ENCODE measurements at regions not wholly inside any gene's neighbourhood (a gene's known extent, or its start where the extent isn't known, plus 50 kb on each side); places are given as distances from the start of the nearest gene placed in this dataset.

DNA sequence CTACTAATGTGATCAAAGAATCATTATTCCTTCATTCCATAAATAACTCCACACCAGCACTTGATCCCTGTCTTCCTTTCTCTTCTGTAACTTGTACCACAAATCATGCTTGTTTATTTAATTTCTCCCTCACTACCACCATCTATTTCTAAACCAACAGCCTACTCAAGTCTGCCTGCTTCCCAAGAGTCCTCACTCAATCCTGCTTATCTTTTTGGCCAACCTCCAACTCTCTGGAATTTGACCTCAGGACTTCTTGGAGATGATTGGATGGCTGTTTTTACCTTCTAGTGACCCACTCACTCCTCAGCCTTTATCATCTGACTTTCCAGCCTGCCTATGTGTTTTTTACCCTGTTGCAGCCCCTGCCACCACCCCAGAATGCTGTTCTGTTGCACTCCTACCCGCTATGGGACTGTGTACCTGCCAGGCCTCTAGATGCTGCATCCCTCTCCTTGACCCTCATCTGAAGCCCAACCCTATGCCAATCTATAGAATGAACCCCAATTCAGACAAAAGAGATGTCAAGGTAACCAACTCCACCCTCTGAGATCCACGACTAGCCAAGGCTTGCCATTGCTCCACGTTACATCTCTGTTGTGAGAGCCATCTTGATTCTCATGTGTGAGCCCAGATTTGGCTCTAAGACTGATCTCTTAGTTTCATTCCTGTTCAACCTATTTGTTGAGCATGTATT lies 150.2 kb upstream of the PLEKHG7 start:
- DNase-seq = no peak

DNA sequence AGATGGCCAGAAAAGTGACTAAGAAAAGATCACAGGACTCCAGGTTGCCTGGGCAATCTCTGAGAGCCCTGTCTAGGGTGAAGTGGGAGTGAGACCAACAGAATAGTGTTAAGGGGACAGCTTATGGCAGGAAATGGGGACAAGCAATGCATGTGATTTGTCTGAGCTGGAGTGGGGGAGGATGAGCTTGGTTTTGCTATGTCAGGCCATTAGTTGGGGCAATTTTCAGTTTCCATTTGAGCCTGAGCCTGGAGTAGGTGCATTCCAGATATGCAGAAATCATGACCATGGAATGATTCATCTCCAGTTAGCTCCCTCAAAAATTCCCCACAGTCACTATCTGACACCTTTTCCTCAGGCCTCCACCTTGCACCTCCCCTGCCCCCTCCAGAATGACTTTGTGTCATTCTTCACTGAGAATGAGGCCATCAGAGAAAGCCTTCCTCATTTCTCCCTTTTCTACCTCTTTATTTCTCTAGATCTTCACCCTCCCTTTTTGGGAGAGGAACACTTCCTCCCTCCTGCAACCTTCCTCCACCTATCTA lies 150.9 kb upstream of the PLEKHG7 start:
- no peak for DNase-seq

DNA sequence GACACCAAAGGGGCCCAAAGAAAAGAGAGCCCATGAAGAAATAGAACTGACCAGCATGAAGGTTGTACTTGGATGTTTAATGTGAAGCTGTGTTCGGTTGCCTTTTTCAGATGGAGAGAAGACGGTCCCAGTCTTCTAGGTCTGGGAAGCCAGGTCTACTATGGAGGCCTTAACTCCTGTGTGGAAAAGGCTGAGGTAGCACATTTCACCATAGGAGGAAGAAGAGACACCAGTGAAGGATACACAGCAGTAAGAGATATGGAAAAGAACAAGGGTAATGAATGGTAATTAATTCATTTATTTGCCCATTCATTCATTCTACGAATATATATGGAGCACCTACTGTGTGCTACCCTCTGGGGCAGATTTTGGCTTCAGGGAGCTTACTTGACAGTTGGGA lies 151.6 kb upstream of the PLEKHG7 start:
- no peak for DNase-seq

DNA sequence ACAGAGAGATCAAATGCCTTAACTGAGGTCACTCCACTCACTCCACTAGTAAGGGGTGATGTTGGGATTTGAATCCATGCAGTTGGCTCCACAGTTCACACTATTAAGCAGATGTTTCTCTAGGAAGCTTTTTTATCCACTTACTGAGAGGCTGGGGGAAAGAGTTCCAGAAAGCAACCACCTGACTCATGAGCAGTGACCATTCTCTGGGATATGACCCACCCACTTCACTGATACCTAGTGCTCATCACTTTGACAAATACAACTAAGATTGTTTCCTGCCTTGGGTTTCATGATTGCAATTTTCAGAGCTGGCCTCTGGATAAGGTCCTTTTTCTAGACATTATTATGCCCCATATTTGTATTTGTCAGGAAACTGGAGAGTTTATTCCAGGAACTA lies 152.1 kb upstream of the PLEKHG7 start:
- no peak for DNase-seq

DNA sequence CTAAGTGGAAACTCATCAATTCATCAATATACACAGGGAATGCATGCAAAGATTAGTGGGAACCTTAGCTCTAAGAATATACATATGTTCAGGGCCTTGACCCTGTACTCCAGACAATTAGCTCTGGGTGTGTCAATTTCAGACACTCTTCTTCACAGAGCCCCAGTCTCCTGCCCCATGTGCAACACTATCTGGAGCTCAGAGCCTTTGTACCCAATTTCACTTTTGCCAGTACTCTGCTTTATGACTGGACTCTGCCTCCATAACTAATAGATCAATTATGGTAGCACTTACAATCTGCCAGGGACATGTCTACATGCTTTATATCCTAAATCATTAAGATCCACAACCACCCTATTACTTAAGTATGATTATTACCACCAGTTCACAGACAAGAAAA lies 152.5 kb upstream of the PLEKHG7 start:
- no peak for DNase-seq

DNA sequence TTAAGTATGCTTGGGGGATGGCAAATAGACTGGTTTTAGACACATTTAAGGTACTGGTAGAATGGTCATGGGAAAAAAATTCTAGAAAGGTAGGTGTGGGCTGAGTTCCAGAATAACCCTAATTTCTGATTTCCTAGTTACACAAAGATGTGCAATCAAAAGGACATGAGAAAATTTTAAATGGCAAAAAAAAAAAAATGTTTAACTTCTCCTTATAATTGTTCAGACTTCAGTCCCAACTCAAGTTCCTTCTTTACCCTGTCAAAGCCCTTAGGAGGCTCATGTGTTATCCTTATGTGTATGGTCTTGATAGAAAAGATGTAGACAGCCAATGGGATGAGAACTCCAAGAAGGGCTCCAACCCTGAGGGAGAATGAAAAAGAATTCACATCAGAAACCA lies 153.3 kb upstream of the PLEKHG7 start:
- no peak for DNase-seq

DNA sequence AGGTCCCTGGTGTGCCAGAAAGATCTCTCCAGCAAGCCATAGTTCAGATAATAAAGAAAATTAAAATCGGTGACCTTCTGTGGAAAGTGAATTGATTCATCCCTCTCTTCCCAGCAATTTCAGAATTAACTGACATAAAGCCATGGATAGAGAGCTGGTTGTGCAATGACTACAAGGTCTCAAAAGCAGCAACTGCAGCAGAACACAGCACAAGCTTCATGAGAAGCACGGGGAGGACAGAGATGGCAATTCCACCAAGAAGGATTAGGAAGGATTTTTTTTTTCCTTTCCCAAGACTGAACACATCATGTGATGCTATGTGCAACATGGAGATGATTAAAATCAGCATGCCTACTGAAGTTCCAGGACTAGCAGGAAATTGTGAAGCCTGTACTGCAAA lies 154.9 kb upstream of the PLEKHG7 start:
- DNase-seq = no peak

DNA sequence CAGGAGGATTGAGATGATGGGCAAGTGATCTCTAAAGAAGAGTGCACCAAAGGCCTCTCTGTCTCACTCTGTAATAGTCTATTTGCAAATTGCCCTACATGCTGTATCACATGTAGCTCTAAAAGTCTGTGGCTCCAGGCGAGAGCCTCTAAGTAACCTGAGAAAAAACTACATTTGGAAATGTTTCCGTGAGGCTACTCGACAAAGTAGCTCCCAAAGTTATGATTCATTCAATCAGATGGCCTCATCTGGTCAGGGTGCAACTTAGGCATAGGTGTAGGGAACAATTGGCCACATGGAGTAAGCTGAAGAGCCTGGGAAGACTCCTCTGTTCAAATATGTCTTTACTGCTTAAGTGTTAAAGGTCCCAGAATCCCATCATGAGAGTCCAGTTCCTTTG lies 155.4 kb upstream of the PLEKHG7 start:
- no peak for DNase-seq

DNA sequence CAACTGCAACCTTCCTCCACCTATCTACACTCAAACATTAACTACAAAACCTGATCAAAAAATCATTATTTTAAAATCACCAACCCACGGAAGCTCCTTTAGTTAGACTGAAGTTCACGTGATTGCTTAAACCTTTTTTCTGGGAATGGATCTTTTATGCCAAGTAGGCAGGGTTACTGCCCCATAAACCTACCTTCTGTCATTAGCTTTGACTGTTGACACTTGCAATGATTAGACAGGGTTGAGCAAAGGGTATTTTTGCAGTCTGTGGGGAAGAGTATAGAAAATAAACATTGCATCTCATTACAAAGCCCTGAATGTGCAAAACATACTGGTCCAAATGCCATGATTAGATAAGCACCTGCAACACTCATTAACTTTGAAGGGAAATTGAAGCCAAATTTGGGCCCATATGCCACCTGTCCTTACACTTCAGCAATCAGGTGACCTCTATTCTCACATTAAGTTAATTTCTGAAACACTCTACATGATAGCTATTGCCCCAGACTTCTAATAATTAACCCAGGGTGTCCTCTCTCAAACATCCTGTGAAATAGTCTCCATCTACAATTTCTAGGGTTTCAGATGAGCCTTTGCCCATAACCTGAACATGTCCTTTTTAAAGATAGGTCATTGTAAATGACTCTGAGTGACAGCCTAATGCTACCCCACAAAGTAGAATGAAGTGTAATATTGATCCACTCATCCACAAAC lies 156.0 kb upstream of the PLEKHG7 start:
- no peak for DNase-seq

DNA sequence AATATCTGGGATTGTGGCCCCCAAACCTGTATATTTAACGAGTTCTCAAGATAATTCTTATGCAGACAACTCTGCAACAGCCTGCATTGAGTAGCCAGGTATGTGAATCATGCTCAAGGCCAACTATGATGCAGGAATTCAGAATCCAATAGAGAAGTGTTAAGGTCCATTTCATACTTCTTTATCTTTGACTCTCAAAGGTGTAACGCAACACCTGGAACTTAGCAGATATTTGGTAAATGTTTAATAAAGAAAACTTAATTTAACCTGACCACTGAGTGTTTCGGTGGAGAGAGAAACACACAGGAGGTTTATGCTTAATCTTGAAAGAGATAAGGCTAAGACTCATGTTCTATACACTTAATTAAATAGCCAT lies 156.5 kb upstream of the PLEKHG7 start:
- no peak for DNase-seq

DNA sequence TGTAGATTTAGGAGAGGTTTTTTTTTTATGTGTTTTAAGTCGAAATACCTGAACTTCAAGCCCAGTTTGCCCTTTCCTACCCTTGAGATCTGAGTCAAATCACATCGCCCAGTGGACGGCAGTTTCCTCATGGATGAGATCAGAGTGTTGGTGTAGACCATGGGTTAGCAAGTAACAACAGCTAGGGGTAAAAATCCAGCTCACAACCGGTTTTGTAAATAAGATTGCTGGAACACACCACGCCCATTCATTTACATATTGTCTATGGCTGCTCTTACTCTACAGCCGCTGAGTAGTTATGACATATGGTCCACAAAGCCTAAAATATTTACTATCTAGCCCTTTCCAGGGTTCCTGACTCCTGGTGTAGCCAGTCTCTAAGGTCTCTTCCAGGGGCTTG lies 158.5 kb upstream of the PLEKHG7 start:
- no peak for DNase-seq

DNA sequence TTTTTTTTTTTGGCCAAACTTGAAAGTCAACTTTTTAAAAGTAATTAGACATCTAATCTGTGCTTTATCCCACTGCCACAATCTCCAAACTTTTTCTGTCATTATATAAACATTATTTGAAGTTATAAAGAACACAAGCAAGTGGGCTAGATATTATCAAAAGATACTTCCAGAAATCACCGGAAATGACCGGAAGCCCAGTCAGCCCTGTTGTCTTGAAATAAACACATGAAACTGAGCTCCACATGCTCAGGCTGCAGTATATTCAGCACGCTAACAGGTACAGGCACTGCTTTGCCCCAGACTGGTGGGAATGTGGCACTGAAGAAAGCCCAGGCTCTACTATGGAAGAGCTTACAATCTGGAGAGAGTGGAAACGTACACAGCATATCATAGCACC lies 158.9 kb upstream of the PLEKHG7 start:
- no peak for DNase-seq

DNA sequence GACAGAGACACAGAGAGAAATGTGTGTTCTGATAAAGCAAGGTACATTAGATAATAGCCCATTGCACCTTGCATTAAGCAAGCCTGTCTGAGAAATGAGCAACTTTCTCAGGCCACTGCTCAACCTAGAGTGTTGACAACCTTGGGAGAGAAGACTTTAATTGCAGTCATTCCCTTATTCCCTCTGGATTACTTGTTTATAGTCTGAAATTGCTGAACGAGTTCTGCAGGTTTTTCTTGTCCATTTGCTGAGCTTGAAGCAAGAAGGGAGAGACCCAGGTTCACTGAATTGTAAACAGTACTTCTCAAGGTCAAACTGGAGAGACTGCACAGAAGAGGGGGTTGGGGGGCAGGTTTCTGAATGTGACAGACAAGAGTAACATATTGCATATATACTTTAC lies 159.4 kb upstream of the PLEKHG7 start:
- DNase-seq = no peak

DNA sequence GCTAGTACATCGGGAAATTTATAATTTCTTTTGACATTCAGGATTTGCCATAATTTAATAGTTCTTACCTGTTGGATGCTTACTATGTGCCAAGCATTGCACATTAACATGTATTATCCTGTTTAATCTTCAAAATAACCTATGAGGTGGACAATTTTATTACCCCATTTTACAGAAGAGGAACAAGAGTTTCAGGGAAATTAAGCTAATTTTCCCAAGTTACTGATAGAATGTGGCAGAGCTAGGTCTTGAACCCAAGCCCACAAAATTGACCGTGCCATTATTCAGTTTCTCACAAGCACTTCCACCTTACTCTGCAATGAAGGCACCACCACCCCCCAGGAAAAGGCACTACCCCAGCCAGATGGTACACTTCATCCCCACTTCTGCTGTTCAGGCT lies 161.1 kb upstream of the PLEKHG7 start:
- no peak for DNase-seq

DNA sequence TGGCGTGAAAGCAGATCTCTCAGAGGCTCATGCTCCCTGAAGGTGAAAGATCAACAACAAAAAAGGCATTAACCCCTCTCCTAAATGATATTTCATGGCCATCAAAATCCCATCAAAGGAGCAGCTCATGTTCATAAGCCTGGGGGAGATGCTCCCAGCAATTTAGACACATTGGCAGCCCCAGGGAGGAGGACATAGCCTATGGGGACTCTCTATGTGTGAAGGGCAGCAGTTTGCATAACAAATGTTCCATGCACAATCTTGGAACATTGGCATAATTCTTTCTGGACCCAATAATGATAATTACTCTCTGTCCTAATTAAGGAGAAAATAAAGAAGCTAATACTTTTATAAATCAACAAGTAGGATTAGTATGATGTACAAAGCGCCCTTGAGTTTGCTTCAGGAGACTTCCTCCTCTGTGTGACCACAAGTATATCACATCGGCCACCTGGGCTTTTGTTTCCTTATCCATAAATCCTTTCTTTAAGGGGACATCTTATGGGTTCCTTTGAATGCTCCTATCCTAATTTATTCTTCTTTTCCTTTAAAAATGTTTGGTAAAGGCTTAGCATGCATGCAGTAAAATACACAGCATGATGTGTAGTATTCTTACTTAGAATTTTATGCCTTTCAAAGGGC lies 161.9 kb upstream of the PLEKHG7 start:
- no peak for DNase-seq

DNA sequence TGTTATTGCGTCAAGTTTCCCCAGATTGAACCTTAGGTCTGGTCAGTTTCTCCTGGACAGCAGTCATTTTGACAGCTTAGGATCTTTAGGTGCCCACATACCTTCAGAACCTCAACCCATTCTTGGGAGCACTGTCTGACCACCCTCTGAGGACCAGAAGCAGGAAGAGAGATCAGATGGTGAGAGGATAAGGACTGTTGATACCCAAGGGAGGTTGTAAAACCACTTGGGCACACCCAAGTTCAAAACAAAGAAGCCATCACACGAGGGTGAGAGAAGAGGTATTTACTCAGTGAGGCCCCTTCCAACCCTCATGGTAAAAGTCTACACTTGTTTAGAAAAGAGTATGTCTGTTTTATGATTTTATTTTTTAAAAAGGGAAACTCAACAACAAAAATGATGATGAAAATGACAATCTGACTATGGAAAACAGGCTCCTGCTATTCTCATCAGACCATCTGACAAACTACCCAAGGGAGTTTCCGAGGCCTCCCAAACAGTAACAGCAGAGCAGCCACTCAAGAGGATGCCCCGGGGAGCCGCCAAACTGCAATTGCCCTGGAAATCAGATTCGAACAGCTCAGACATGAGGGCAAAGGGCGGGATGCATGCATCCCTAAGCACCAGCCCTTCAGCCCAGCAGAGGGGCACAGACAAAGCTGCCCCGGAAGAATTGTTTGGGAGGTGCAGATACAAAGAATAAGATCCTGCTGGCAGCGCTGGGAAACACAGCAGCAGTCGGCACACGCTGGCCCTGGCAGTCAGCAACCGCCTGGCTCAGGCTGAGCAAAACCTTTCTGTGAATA lies 162.6 kb upstream of the PLEKHG7 start:
- peak; percentile 52 for DNase-seq

DNA sequence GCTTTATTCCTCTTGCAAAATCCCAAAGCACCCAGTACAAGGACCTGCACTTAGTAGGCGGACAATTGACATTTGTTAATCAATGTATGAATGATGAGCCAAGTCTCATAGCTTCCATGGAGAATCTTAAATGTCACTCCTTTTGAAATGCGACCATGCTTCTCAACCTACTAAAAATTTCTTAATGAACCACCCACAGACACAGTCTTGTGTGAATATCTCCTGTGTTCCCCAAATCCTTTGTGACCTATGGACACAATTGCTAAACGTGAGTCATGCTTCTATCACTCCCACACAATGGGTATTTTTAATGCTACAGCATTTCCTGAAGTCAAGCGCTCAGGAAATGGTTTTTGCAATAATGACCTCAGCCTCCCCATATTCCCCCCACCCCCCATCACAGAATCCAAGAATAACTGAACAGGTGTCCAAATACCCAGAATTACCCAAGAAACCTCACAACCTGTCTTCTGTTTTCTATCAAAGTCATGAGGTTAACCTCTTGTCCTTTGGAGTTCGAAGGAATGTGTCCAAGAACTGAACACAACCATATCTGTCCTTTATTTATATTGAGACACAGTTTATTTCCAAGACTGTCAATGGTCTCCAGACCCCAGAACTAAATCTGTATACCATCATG lies 163.6 kb upstream of the PLEKHG7 start:
- peak; percentile 57 for DNase-seq

DNA sequence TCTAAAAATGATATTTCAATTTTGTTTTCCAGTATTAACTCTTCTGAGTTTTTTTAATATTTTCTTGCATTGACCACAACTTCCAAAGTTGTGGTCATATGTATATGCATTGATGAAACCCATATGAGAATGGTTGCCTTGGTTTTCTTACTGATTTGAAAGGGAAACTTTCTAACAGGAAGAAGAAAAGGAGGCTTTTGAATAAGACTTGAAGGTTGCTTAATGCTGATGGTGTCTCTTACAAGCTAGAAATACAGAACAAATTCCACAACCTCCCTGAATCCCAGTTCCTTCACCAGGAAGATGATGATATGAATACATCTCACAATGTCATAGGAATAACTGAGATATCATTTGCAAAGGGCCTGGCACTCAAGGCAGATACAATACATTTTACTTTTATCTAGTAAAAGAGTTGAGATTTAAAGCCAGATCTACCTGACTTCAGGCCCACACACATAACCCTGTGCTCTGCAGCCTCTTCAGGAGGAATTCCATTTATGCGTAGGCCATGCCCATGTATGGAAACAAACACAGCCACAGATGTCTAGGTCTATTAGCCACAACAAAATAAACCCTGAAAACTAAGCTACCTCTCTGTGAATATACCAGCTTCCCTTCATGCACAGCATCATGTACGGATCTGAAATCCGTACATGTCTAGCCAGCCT lies 165.4 kb upstream of the PLEKHG7 start:
- DNase-seq = no peak

DNA sequence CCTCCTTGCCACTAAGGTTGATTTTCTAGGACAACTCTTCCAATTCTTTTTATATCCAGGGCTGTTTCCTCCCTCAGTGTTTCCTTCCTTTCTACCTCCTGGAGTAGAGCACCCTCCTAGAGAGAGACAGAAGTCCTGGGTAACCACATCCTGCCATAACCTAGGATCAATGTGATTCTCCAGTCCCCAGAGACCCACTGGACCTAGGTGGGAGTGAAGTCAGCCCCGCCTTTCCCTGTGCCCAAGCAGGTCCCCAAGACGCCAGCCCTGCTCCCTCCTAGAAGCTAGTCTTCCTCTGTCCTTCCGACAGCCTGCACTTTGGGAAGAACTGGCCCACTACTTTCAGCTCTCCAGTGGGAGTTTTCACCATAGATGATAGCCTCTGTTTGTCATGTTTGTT lies 166.8 kb upstream of the PLEKHG7 start:
- no peak for DNase-seq

DNA sequence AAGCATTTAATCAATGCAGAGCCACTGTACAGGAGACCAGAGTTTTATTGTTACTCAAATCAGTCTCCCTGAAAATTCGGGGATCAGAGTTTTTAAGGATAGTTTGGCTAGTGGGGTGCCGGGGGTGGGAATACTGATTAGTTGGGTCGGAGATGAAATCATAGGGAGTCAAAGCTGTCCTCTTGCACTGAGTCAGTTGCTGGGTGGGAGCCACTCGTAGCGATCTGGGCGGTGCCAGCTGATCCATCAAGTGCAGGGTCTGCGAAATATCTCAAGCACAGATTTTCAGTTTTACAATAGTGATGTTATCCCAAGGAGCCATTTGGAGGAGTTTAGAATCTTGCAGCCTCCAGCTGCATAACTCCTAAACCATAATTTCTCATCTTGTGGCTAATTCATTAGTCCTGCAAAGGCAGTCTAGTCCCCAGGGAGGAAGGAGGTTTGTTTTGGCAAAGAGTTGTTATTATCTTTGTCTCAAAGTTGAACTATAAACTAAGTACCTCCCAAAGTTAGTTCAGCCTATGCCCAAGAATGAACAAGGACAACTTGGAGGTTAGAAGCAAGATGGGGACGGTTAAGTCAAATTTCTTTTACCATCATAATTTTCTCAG lies 169.4 kb upstream of the PLEKHG7 start:
- DNase-seq = no peak

DNA sequence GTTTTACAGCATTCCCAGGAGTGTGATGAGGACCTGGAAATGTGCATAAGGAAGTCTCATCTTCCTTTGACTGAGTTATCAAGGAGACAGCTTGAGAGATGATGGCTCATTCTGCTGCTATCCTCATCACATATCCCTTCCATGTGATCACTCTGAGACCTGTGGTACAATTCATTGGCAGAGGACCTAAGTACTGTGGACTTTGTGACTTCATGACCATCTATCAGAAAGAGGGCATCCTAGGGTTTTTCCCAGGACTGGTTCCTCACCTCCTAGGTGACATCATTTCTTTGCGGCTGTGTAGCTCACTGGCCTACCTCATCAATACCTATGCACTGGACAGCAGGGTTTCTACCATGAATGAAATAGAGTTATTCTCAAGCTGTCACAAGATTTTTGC lies 172.1 kb upstream of the PLEKHG7 start:
- DNase-seq = no peak

DNA sequence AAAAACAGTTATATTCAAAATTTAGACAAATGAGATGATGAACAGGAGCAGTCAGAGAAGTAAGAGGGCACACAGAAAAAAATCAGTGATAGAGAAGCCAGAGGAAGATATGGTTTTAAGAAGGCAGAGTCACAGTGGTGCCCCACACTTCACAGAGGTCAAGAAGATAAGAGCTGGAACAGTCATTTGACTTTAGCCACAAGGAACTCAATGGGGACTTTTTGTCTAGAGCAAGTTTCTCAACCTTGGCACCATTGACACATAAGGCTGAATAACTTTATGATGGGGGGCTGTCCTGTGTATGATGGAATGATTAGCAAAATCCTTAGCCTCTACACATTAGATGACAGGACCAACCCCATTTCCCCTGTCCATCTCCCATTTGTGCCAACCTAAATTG lies 172.8 kb upstream of the PLEKHG7 start:
- no peak for DNase-seq

Measured in CD4-positive, alpha-beta T cell treated with Interleukin-21 for 1 hour (primary cell).